ENCODE measurements at regions not wholly inside any gene's neighbourhood (a gene's known extent, or its start where the extent isn't known, plus 50 kb on each side); places are given as distances from the start of the nearest gene placed in this dataset.

DNA sequence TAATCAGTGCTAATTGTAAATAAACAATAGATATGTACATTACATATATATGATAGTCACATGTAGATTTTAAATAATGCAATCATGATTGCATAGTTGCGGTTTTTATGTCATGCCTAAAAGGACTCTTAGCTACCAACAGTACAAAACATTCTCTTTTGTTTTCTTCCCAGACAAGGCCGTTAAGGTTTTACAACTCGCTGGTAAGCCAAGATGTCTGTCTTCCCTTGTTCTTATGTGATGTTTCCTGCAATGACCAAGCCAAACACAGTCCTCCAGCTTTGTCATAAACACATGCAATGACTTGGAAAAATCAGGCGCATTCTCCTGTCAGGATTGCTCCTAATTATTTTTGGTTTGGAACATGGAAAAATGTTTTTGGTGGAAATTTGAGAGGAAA lies 192.3 kb upstream of the GLI3 start:
- TF ChIP-seq POLR2A (IDR thresholded peaks at IDR 0.05; ENCODE audit: control extremely low read depth in 1 of 2, low read depth in 2 of 2, low read length in 2 of 2) (no peak), POU5F1 (IDR thresholded peaks at IDR 0.05; ENCODE audit: low read depth, low read length) (no peak), EP300 (IDR thresholded peaks at IDR 0.05; ENCODE audit: borderline replicate concordance in 1 of 2, low read depth in 2 of 2, low read length in 2 of 2) (no peak), RXRA (IDR thresholded peaks at IDR 0.05; ENCODE audit: insufficient read depth, low read depth, low read length) (no peak), ZNF274 (IDR thresholded peaks at IDR 0.05; ENCODE audit: borderline replicate concordance, extremely low read depth, low read length) (no peak), EZH2 (IDR thresholded peaks at IDR 0.05; ENCODE audit: low read depth, low read length, severe bottlenecking) (no peak), SRF (IDR thresholded peaks at IDR 0.05; ENCODE audit: low read depth, low read length) (no peak), SIX5 (IDR thresholded peaks at IDR 0.05; ENCODE audit: low read depth, low read length) (no peak), POLR2AphosphoS5 (IDR thresholded peaks at IDR 0.05; ENCODE audit: low read depth, low read length) (no peak), SP4 (IDR thresholded peaks at IDR 0.05; ENCODE audit: low read length) (no peak), SP1 (IDR thresholded peaks at IDR 0.05; ENCODE audit: low read depth, low read length) (no peak)
- TF ChIP-seq, protein P1, sequence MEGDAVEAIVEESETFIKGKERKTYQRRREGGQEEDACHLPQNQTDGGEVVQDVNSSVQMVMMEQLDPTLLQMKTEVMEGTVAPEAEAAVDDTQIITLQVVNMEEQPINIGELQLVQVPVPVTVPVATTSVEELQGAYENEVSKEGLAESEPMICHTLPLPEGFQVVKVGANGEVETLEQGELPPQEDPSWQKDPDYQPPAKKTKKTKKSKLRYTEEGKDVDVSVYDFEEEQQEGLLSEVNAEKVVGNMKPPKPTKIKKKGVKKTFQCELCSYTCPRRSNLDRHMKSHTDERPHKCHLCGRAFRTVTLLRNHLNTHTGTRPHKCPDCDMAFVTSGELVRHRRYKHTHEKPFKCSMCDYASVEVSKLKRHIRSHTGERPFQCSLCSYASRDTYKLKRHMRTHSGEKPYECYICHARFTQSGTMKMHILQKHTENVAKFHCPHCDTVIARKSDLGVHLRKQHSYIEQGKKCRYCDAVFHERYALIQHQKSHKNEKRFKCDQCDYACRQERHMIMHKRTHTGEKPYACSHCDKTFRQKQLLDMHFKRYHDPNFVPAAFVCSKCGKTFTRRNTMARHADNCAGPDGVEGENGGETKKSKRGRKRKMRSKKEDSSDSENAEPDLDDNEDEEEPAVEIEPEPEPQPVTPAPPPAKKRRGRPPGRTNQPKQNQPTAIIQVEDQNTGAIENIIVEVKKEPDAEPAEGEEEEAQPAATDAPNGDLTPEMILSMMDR (IDR thresholded peaks at IDR 0.05; ENCODE audit: control extremely low read depth in 1 of 3, insufficient read depth in 1 of 3, low read depth in 1 of 3, low read length in 3 of 3) = no peak

All from H1 (cell line).